ENCODE measurements at regions not wholly inside any gene's neighbourhood (a gene's known extent, or its start where the extent isn't known, plus 50 kb on each side); places are given as distances from the start of the nearest gene placed in this dataset.

DNA sequence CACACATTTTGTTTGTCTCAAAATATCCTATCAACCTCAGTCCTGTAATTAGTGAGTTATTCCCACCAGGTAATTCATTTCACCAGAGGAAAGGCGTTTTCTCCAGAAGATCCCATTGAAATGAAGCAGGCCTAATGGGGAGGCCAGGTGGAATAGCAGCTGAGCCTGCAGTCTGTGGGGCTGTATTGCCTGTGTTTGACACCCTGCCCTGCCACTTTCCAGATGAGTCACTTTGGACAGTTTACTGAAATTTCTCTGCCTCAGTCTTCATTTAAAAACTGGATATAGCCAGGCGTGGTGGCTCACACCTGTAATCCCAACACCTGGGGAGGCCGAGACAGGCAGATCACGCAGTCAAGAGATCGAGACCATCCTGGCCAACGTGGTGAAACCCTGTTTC is 78.1 kb upstream of the PPP2R5A start:
- Mint-ChIP-seq H3K4me3 (no peak overlapping the region), H3K36me3 (ENCODE audit: insufficient read depth) (no peaks in the 10 kb centered on the region), H3K27me3 (ENCODE audit: low read depth) (no peaks in the 10 kb centered on the region), H3K9me3 (no peaks in the 10 kb centered on the region), H3K4me1 (ENCODE audit: low read depth) (no peaks in the 10 kb centered on the region)
- DNase-seq (no peak), ATAC-seq (no peak)

- DNase-seq = no peak
- no peaks in the 10 kb centered on the region for H3K4me1 Mint-ChIP-seq (ENCODE audit: low read depth)
- no peak for ATAC-seq
- no peaks in the 10 kb centered on the region for H3K27me3 Mint-ChIP-seq (ENCODE audit: low read depth)
- no peaks in the 10 kb centered on the region for H3K36me3 Mint-ChIP-seq (ENCODE audit: insufficient read depth)
- H3K9me3 Mint-ChIP-seq = no peaks in the 10 kb centered on the region
- H3K4me3 Mint-ChIP-seq = no peak overlapping the region
Measured at GRCh38 chr1:212207822-212208520, 77.2 kb upstream of the PPP2R5A start.

GRCh38 chr1:212208978-212209644 is 76.1 kb upstream of the PPP2R5A start:
- Mint-ChIP-seq H3K9me3 (no peaks in the 10 kb centered on the region), H3K4me1 (ENCODE audit: low read depth) (no peaks in the 10 kb centered on the region), H3K36me3 (ENCODE audit: insufficient read depth) (no peaks in the 10 kb centered on the region), H3K4me3 (no peak overlapping the region), H3K27me3 (ENCODE audit: low read depth) (no peaks in the 10 kb centered on the region)
- DNase-seq = no peak
- no peak for ATAC-seq

DNA sequence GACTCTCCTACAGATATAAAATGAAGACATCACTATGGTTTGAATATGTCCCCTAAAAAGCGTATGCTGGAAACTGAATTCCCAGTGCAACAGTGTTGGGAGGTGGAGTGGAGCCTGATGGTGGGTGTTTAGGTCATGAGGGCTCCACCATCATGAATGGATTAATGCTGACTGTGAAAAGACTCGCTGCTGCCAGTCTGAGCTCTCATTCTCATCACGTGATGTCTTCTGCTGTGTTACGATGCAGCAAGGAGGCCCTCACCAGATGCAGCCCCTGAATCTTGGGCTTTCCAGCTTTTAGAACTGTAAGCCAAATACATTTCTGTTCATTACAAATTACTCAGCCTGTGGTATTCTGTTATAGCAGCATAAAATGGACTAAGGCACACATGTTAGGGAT is 73.8 kb upstream of the PPP2R5A start:
- Mint-ChIP-seq H3K9me3 (no peaks in the 10 kb centered on the region), H3K4me3 (no peak overlapping the region), H3K4me1 (ENCODE audit: low read depth) (no peaks in the 10 kb centered on the region), H3K27me3 (ENCODE audit: low read depth) (no peaks in the 10 kb centered on the region), H3K36me3 (ENCODE audit: insufficient read depth) (no peaks in the 10 kb centered on the region)
- ATAC-seq = no peak
- DNase-seq = no peak

DNA sequence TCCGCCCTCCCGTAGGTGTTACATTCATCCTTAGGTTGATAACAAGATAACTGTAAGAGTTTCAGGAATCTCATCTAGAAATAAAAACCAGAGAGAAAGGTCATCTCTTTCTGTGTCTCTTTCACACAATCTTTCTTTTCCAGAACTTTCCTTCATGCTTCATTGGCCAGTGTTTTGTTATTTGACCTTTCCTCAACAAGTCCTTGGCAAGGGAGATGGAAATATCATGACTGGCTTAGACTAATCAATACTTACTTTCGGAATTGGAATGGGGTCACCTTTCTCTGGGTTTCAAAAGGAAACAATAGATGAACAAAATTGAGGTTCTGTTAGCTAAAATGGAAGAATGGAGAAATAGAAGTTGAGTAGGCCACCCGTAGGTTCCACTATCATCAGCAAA is 72.9 kb upstream of the PPP2R5A start:
- no peaks in the 10 kb centered on the region for H3K4me1 Mint-ChIP-seq (ENCODE audit: low read depth)
- DNase-seq (no peak), ATAC-seq (no peak)
- no peak overlapping the region for H3K4me3 Mint-ChIP-seq
- no peaks in the 10 kb centered on the region for H3K9me3 Mint-ChIP-seq
- no peaks in the 10 kb centered on the region for H3K27me3 Mint-ChIP-seq (ENCODE audit: low read depth)
- H3K36me3 Mint-ChIP-seq (ENCODE audit: insufficient read depth) = no peaks in the 10 kb centered on the region

- no peaks in the 10 kb centered on the region for H3K4me1 Mint-ChIP-seq (ENCODE audit: low read depth)
- no peaks in the 10 kb centered on the region for H3K27me3 Mint-ChIP-seq (ENCODE audit: low read depth)
- no peak overlapping the region for H3K4me3 Mint-ChIP-seq
- ATAC-seq (no peak), DNase-seq (no peak)
- H3K9me3 Mint-ChIP-seq = no peaks in the 10 kb centered on the region
- H3K36me3 Mint-ChIP-seq (ENCODE audit: insufficient read depth) = no peaks in the 10 kb centered on the region
Measured at GRCh38 chr1:212212906-212213305, 72.3 kb upstream of the PPP2R5A start.

- peaks cover 7% of the 10 kb centered on the region for H3K4me1 Mint-ChIP-seq (ENCODE audit: low read depth)
- H3K9me3 Mint-ChIP-seq = no peaks in the 10 kb centered on the region
- H3K36me3 Mint-ChIP-seq (ENCODE audit: insufficient read depth) = no peaks in the 10 kb centered on the region
- no peak overlapping the region for H3K4me3 Mint-ChIP-seq
- no peaks in the 10 kb centered on the region for H3K27me3 Mint-ChIP-seq (ENCODE audit: low read depth)
- ATAC-seq (no peak), DNase-seq (no peak)
Measured at GRCh38 chr1:212213784-212214183, 71.4 kb upstream of the PPP2R5A start.

DNA sequence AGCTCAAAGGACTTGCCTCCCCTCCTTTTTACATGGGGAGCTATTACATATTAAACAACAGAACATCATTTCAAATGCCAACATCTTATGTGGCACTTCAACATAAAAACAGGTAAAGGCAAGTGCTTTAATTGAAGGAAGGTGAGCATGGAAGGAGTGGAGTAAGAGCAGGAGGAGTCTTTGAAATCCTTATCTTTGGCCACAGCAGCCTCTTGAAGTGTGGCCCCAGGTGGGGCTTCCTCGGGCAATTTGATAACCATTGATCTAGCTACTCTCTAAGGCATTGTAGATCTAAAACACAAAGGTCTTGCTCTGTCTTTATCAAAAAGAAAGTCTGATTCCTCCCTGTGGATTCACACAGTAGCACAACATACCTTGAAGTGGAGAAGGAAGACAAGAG is 70.9 kb upstream of the PPP2R5A start:
- H3K4me1 Mint-ChIP-seq (ENCODE audit: low read depth) = peaks cover 11% of the 10 kb centered on the region
- ATAC-seq (no peak), DNase-seq (no peak)
- H3K4me3 Mint-ChIP-seq = no peak overlapping the region
- no peaks in the 10 kb centered on the region for H3K27me3 Mint-ChIP-seq (ENCODE audit: low read depth)
- H3K36me3 Mint-ChIP-seq (ENCODE audit: insufficient read depth) = no peaks in the 10 kb centered on the region
- H3K9me3 Mint-ChIP-seq = no peaks in the 10 kb centered on the region

DNA sequence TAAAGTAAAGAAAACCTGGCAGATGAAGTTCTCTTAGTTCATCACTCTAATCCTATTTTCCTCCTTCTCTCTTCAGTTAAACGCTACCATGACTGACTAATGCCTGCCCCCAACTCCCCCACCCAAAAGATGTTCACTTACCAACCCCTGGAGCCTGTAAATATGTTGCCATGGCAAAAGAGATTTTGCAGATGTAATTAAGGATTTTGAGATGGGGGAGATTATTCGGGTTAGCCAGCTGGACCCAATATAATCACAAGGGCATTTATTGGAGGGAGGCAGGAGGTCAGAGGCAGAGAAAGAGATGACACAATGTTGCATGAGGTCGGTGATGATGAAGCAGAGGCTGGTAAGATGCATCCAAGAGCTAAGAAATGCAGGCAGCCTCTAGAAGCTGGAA is 69.3 kb upstream of the PPP2R5A start:
- DNase-seq (no peak), ATAC-seq (no peak)
- Mint-ChIP-seq H3K4me3 (no peak overlapping the region), H3K9me3 (no peaks in the 10 kb centered on the region), H3K36me3 (ENCODE audit: insufficient read depth) (no peaks in the 10 kb centered on the region), H3K27me3 (ENCODE audit: low read depth) (no peaks in the 10 kb centered on the region), H3K4me1 (ENCODE audit: low read depth) (peaks cover 17% of the 10 kb centered on the region)

- peaks cover 17% of the 10 kb centered on the region for H3K4me1 Mint-ChIP-seq (ENCODE audit: low read depth)
- no peaks in the 10 kb centered on the region for H3K9me3 Mint-ChIP-seq
- no peaks in the 10 kb centered on the region for H3K36me3 Mint-ChIP-seq (ENCODE audit: insufficient read depth)
- DNase-seq = no peak
- ATAC-seq = no peak
- no peaks in the 10 kb centered on the region for H3K27me3 Mint-ChIP-seq (ENCODE audit: low read depth)
- H3K4me3 Mint-ChIP-seq = no peak overlapping the region
Measured at GRCh38 chr1:212217633-212218032, 67.6 kb upstream of the PPP2R5A start.

- ATAC-seq = no peak
- H3K4me1 Mint-ChIP-seq (ENCODE audit: low read depth) = peaks cover 17% of the 10 kb centered on the region
- DNase-seq = no peak
- no peaks in the 10 kb centered on the region for H3K27me3 Mint-ChIP-seq (ENCODE audit: low read depth)
- H3K9me3 Mint-ChIP-seq = no peaks in the 10 kb centered on the region
- no peaks in the 10 kb centered on the region for H3K36me3 Mint-ChIP-seq (ENCODE audit: insufficient read depth)
- no peak overlapping the region for H3K4me3 Mint-ChIP-seq
Measured at GRCh38 chr1:212218065-212218464, 67.1 kb upstream of the PPP2R5A start.

DNA sequence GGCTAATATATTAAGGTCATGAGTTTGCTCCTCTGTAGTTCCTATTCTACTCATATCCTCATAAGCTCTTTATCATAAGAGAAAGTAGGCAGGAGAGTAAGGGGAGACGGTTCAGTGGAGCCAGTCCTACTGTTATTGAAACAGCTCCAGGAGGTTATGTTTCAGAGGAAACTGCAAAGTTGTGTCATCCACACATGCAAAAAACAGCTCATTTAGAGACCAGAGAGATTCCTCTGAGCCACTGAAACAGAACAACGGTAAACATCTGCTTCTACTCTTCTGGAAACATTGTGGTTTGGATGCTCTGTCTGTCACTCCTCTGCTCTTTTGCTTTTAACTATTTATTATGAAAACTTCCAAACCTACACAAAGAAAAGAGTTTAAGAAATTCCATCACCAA is 66.3 kb upstream of the PPP2R5A start:
- H3K27me3 Mint-ChIP-seq (ENCODE audit: low read depth) = no peaks in the 10 kb centered on the region
- H3K4me3 Mint-ChIP-seq = no peak overlapping the region
- H3K4me1 Mint-ChIP-seq (ENCODE audit: low read depth) = peaks cover 18% of the 10 kb centered on the region
- peak; percentile 83 to 89 for ATAC-seq
- no peak for DNase-seq
- no peaks in the 10 kb centered on the region for H3K36me3 Mint-ChIP-seq (ENCODE audit: insufficient read depth)
- no peaks in the 10 kb centered on the region for H3K9me3 Mint-ChIP-seq

DNA sequence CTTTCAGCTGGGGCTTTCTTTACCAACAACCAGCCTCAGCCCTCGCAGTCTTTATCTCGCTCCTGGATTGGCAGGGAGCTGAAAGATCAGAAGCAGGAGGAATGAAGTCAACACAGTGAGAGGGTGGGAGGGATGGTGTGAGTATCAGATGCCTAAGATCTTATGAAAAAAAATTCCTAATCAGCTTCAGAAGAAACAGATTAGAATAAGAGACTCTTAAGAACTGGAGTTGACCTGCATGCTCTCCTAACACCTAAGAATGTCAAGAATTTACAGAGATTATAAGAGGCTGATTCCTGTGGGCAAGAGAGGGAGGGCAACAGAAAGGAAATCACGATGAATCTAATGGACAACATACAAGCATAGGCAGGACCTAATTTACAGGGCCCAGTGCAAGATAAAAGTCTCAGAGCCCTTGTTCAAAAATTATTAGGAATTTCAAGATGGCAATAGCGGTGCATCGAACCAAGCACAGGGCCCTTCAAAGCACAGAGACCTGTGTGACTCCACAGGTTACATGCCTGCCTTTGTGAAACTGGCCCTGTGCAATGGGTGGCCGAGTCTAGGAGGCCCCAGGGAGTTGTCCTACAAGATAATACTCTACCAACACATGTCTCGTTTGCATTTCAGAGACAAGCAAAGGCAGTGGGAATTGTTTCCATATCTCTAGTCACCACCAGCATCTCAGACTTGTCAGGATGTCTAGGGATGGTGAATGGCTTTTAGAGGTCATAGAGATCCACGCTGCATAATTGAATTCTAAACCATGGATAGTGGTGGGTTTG is 65.3 kb upstream of the PPP2R5A start:
- Mint-ChIP-seq H3K36me3 (ENCODE audit: insufficient read depth) (no peaks in the 10 kb centered on the region), H3K4me3 (no peak overlapping the region), H3K4me1 (ENCODE audit: low read depth) (peaks cover 25% of the 10 kb centered on the region), H3K27me3 (ENCODE audit: low read depth) (no peaks in the 10 kb centered on the region), H3K9me3 (no peaks in the 10 kb centered on the region)
- no peak for ATAC-seq
- DNase-seq = no peak

- DNase-seq = no peak
- Mint-ChIP-seq H3K27me3 (ENCODE audit: low read depth) (no peaks in the 10 kb centered on the region), H3K4me1 (ENCODE audit: low read depth) (peaks cover 41% of the 10 kb centered on the region), H3K36me3 (ENCODE audit: insufficient read depth) (no peaks in the 10 kb centered on the region), H3K9me3 (no peaks in the 10 kb centered on the region), H3K4me3 (no peak overlapping the region)
- no peak for ATAC-seq
Measured at GRCh38 chr1:212221801-212222200, 63.4 kb upstream of the PPP2R5A start.

- Mint-ChIP-seq H3K27me3 (ENCODE audit: low read depth) (no peaks in the 10 kb centered on the region), H3K9me3 (no peaks in the 10 kb centered on the region), H3K36me3 (ENCODE audit: insufficient read depth) (no peaks in the 10 kb centered on the region), H3K4me3 (no peak overlapping the region), H3K4me1 (ENCODE audit: low read depth) (peaks cover 31% of the 10 kb centered on the region)
- no peak for DNase-seq
- ATAC-seq = peak in 1 of 2 donors; percentile 36
Measured at GRCh38 chr1:212224102-212224501, 61.1 kb upstream of the PPP2R5A start.

Measured in activated T-cell treated with anti-CD3 and anti-CD28 coated beads, Interleukin-2, amount 50 U/mL, for 4 hours (primary cell).